Heart left ventricle (tissue), 13 donors: ENCODE measurements at regions not wholly inside any gene's neighbourhood (a gene's known extent, or its start where the extent isn't known, plus 50 kb on each side); places are given as distances from the start of the nearest gene placed in this dataset.

Experiments used
- CTCF ChIP-seq, 12 donors: fragments of 200-600 bp; sonication (generic) in 4 of 12; IDR thresholded peaks; one replicate each; pipeline versions ENCODE4 v1.5.0 to v1.8.0; 2018 to 2022; ENCODE audit warnings: antibody characterized with exemption in 12 of 12, mild to moderate bottlenecking in 5 of 12
- POLR2A ChIP-seq, 2 donors: fragments of 450-650 bp; IDR thresholded peaks; one replicate each; pipeline ENCODE4 v1.6.1; 2017; ENCODE audit warnings: antibody characterized with exemption in 2 of 2, mild to moderate bottlenecking in 2 of 2, moderate library complexity in 2 of 2
- donor health status: ischemic (EF 13 %, LVEDD 7.1; RV severe dilation, severe dysfunction).
- donor health status: DM: no; HTN: yes; CAD: no.
- donor health status: DM: no; HTN: no; CAD: no.
- donor health status: ischemic (EF 25% LVEDD 6.9; RV normal size, moderate dysfunction).
- donor health status: ischemic (EF 25% LVEDD 5.7; RV mildly dilated, moderate dysfunction).
- donor health status: ischemic (EF 35%, LVEDD 5.7; RV mildly dilated, moderate dysfunction).
- donor health status: nonischemic (EF 11% LVEDD 7.7; RV severe dilation, severe dysfunction).
- donor health status: DM: yes; HTN: yes; CAD: no.
- donor health status: PGD.
- donor health status: ischemic (EF 29% LVEDD 5.4; RV normal size, mild dysfunction).
- donor health status: nonischemic (EF 23%, LVEDD 6.1; RV moderate dilation, normal function).

- TF ChIP-seq CTCF (IDR thresholded peaks at IDR 0.05) = no peak
- TF ChIP-seq POLR2A (IDR thresholded peaks at IDR 0.05) = no peak
Measured at GRCh38 chr18:46399303-46399702, 257.7 kb downstream of the LOXHD1 start.
